Muscle of leg (tissue), 3 donors: ENCODE measurements at regions not wholly inside any gene's neighbourhood (a gene's known extent, or its start where the extent isn't known, plus 50 kb on each side); places are given as distances from the start of the nearest gene placed in this dataset.

Experiments used
- DNase-seq: peaks from one replicate; pipeline ENCODE4 v3.0.0; 2013
- H3K27ac ChIP-seq: one replicate; pipeline ENCODE4 v1.5.1; 2013; ENCODE audit warnings: mild to moderate bottlenecking, low read length, control low read depth
- H3K27me3 ChIP-seq: one replicate; pipeline ENCODE4 v1.6.1; 2013; ENCODE audit warnings: low read length; ENCODE audit not compliant: control insufficient read depth, insufficient read depth
- H3K36me3 ChIP-seq: one replicate; pipeline ENCODE4 v1.6.1; 2013; ENCODE audit warnings: low read length; ENCODE audit not compliant: control insufficient read depth, insufficient read depth
- H3K4me1 ChIP-seq: one replicate; pipeline ENCODE4 v1.6.1; 2013; ENCODE audit warnings: low read length; ENCODE audit not compliant: control insufficient read depth, insufficient read depth
- H3K4me3 ChIP-seq: one replicate; pipeline ENCODE4 v1.5.1; 2013; ENCODE audit warnings: low read length, control low read depth
- H3K9me3 ChIP-seq: replicated peaks from 2 replicates; pipeline ENCODE4 v1.6.1; 2013; ENCODE audit warnings: low read depth, low read length; ENCODE audit not compliant: control insufficient read depth
- WGBS: methylation state at CpG from one replicate; pipeline ENCODE4 v1.1.5; 2013; ENCODE audit warnings: missing lambda C conversion rate; ENCODE audit not compliant: insufficient coverage; 5-methylcytosine and 5-hydroxymethylcytosine counted together

DNA sequence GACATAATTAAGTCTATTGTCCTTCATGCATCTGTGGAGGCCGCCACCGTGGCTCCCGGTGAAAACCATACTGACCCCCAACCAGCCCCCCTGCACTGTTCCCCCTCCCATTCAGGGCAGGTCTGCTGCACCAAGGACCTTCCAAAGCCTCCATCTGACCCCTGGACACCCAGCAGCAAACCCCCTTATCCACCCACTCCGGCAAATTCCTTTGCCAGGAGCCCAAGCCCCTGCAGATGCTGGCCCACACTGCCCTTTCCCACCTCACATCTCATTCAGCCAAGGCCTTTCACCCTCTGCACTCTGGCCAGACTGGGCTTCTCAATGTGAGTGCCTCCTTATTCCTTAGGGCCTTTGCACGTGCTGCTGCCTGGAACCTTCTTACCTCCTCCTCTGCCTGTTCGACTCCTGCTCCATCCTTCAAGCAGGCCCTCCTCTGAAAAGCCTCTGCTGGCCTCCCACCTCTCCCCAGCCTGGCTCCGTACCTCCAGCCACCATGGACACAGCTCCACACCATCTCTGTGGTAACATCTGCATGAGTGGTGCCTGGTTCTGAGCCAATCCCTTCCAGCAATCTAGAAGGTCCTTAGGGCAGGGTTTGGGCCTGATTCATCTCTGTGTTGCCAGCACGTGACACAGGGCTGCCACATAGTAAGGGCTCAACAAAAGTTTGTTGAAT, 230.7 kb downstream of the BCL11B start:
- no peak for DNase-seq
- Histone ChIP-seq H3K27ac (no peak overlapping the region), H3K4me3 (no peak overlapping the region), H3K27me3 (peaks cover 2% of the 10 kb centered on the region), H3K36me3 (no peaks in the 10 kb centered on the region), H3K9me3 (no peaks in the 10 kb centered on the region), H3K4me1 (peaks cover 18% of the 10 kb centered on the region)
- WGBS = 88% methylated on average over 8 of the region's 8 CpGs

DNA sequence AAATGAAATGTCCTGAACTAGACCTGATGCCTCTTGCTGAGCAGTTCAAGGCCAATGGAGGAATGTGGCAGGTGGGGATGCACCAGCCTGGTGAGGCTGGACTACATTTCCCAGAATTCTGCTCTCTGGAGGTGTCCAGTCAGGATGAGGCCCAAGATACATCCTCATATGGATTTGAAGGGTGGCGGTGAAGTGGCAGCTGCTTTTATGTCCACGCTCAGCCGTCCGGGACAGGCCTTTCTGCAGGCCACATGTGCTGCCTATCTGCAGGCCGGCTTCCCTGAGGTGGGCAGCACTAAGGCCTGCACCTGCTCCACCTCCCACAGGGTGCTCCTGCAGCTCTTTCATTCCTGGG, 230.2 kb downstream of the BCL11B start:
- H3K27me3 ChIP-seq = peaks cover 2% of the 10 kb centered on the region
- DNase-seq = no peak
- WGBS = 85% methylated on average over 5 of the region's 5 CpGs
- no peak overlapping the region for H3K27ac ChIP-seq
- no peak overlapping the region for H3K4me3 ChIP-seq
- no peaks in the 10 kb centered on the region for H3K36me3 ChIP-seq
- no peaks in the 10 kb centered on the region for H3K9me3 ChIP-seq
- peaks cover 13% of the 10 kb centered on the region for H3K4me1 ChIP-seq

DNA sequence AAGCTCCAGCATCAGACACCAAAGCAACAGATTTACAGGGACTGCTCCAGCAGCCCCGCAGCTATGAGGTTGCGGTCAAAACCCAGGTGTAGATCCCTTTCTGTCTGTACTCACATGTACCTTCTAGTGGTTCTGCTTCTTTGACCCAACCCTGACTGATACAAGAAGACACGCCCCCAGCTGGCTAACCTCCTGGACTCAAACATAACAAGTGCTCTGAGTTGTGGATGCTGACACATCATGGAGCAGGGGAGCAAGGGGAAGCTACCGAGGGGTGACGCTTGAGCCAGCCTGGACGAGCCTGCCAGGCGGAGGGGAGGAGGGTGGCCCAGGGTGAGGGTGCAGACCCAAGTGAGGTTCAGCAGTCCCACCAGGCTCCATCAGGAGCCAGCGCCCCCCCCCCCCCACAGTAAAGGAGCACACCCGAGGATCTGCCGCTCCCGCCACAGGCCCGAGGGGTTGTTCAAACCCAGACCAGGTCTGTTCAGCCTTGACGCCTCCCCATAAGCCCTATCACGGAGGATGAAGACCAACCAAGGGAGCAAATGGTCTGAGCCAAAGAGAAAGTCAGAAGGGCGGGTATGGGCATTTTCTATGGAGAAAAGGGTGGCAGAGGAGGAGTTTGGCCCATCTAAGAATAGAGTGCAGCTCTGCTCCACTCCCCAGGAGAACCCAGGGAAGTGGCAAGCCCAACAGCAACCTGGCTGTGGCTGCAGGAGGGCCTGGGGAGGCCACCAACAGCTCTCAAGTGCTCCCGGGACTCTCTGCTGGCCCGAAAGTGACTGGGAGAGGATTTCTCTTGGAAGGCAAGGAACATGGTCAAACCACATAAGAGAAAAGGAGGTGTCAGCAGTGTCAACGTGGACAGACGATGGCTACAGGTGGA, 229.4 kb downstream of the BCL11B start:
- Histone ChIP-seq H3K9me3 (no peaks in the 10 kb centered on the region), H3K27ac (peak overlapping the region; percentile 3), H3K27me3 (peaks cover 2% of the 10 kb centered on the region), H3K4me3 (no peak overlapping the region), H3K4me1 (peaks cover 19% of the 10 kb centered on the region), H3K36me3 (no peaks in the 10 kb centered on the region)
- 85% methylated on average over 9 of the region's 19 CpGs for WGBS
- no peak for DNase-seq

DNA sequence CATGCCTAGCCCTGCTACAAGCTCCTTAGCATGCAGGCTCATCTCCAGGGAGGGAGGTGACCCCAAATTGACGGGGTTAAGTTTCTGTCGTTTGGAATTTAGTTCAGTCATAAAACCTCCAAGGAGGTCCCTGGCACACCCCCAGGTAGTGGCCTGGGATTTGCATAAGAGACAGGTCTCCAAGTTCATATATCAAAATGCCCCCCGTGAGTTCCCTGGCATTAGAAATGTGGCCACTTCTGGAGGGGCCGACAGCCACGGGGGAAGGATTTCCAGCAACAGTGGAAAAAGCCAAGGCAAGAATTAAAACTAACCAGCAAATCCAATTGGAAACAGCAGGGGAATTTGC, 228.8 kb downstream of the BCL11B start:
- Histone ChIP-seq H3K27me3 (peaks cover 2% of the 10 kb centered on the region), H3K4me3 (no peak overlapping the region), H3K4me1 (peaks cover 19% of the 10 kb centered on the region), H3K36me3 (no peaks in the 10 kb centered on the region), H3K27ac (peak overlapping the region; percentile 3), H3K9me3 (no peaks in the 10 kb centered on the region)
- WGBS = 0% methylated on average over 1 of the region's 5 CpGs
- no peak for DNase-seq

DNA sequence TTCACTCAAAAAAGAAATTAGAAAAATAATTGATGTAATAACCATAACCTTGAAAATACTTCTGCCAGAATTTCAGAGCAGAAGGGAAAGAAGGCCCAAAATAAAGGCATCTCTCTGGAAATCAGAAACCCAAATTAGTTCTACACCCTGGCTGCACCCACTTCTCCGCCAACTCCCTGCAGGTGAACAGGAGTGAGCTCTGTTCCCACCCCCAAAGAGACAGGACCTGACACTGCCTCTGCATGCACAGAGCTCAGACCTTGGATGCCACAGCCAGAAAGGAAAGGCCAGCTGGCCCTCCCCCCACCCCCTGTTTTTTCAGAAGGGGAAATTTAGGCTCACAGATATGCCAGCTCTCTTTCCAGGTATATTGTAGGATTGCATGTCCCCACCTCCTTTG, 228.2 kb downstream of the BCL11B start:
- no peaks in the 10 kb centered on the region for H3K9me3 ChIP-seq
- H3K27ac ChIP-seq = no peak overlapping the region
- peaks cover 19% of the 10 kb centered on the region for H3K4me1 ChIP-seq
- DNase-seq = no peak
- H3K36me3 ChIP-seq = no peaks in the 10 kb centered on the region
- no peaks in the 10 kb centered on the region for H3K27me3 ChIP-seq
- H3K4me3 ChIP-seq = no peak overlapping the region
- 57% methylated on average over 1 of the region's 1 CpG for WGBS

DNA sequence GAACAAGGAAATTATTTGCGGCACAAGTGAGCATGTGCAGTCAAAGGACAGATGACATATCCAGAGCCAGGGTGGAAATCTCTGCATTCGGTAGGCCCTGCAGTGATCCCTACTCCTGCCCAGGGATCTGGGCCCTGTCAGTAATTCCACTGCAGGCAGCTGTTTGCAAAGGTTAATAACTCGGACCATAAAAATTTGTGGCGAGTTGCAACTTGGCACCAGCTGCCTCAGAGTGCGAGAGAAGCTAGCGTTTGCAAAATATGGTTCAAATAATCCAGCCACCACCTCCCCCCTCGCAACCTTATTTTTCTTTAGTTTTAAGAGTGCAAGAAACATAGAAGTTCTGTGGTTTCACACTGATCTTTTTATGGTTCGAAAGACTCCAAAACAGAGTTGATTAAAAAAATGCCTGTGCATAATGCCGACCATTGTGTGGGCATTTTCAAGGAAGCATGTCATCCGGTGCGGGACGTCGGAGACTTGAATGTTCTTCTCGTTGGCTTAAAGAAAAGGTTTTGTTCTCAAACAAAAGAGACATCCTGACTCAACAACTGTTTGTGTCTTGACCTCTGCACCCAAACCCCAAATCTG, 224.5 kb downstream of the BCL11B start:
- Histone ChIP-seq H3K36me3 (no peaks in the 10 kb centered on the region), H3K27ac (no peak overlapping the region), H3K4me1 (peaks cover 19% of the 10 kb centered on the region), H3K4me3 (no peak overlapping the region), H3K9me3 (no peaks in the 10 kb centered on the region), H3K27me3 (no peaks in the 10 kb centered on the region)
- 38% methylated on average over 4 of the region's 14 CpGs for WGBS
- DNase-seq = peak; percentile 62

DNA sequence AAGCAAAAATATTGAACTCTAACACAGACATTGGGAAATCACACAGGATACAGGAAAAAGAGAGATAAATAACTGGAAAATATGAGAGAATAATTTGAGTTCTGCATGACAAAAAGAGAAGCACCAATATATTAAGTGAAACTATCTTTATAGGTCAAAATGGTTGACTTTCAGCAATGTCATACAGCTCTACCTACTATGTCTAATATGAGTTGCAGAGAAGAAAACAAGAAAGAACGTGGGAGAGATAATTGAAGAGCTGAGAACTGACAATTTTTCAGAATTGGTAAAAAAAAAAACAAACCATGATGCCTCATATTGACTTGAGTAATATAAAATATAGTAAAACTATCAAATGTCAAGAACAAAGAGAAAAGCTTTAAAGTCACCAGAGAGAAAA, 221.7 kb downstream of the BCL11B start:
- no peak overlapping the region for H3K4me3 ChIP-seq
- DNase-seq = no peak
- H3K9me3 ChIP-seq = peaks cover 8% of the 10 kb centered on the region
- no peaks in the 10 kb centered on the region for H3K36me3 ChIP-seq
- no CpG with 5 or more reads among the region's 1 CpG for WGBS
- no peak overlapping the region for H3K27ac ChIP-seq
- no peaks in the 10 kb centered on the region for H3K27me3 ChIP-seq
- peaks cover 6% of the 10 kb centered on the region for H3K4me1 ChIP-seq

DNA sequence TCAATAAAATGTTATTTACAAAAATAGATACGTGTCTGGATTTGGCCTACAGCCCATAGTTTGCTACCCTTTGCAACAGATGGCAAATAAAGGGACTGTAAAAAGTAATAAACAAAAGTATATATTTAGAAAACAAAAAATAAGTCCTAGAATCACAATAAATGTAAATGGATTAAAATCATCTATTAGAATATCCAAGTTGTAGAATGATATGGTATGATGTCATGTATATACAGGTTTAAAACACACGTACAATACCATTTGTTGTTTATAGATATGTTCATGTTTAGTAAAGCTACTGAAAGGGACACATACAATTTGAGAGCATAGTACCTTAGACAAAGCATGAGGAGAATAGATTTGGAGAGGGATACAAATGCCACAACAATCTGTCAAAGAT, 219.5 kb downstream of the BCL11B start:
- Histone ChIP-seq H3K4me3 (no peak overlapping the region), H3K27ac (no peak overlapping the region), H3K9me3 (peaks cover 10% of the 10 kb centered on the region), H3K36me3 (no peaks in the 10 kb centered on the region), H3K4me1 (peaks cover under 1% of the 10 kb centered on the region), H3K27me3 (no peaks in the 10 kb centered on the region)
- DNase-seq = no peak
- no CpG with 5 or more reads among the region's 2 CpGs for WGBS

DNA sequence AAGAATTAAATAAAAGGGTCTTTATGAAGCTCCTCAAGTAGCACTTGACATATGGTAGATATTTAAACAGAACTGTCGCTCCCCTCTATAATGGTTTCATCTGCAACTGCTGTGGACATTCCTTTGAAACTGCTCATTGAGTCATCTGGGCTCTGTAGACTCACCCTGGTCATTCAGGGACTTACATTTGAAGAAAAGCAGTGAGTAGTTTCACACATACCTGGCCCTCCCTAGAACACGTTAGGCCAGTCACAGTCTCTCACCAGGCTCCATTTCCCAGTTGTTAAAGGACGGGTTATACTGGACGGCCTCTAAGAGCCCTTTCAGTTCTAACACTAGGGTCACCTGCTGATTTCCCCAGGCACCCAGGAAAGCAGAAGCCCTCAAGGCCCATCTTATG, 217.0 kb downstream of the BCL11B start:
- Histone ChIP-seq H3K27me3 (no peaks in the 10 kb centered on the region), H3K4me3 (no peak overlapping the region), H3K27ac (no peak overlapping the region), H3K9me3 (peaks cover 11% of the 10 kb centered on the region), H3K36me3 (no peaks in the 10 kb centered on the region), H3K4me1 (no peaks in the 10 kb centered on the region)
- no peak for DNase-seq
- 69% methylated on average over 3 of the region's 4 CpGs for WGBS

DNA sequence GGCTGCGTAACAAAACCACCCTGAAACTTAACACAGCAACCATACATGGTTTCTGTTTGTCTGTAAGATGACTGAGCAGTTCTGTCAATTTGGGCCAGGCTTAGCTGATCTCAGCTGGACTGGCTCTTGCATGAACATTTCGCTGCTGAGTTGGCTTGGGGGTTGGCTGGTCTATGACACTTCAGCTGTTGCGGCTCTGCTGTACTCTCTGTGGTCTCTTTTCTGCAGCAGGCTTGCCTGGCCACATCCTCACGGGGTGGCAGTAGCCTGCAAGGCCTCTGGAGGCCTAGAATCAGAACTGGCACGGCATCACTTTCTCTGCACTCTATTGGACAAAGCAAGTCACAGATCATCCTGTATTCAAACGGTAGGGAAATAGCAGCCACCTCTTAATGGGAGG, 216.2 kb downstream of the BCL11B start:
- Histone ChIP-seq H3K4me1 (no peaks in the 10 kb centered on the region), H3K4me3 (no peak overlapping the region), H3K36me3 (no peaks in the 10 kb centered on the region), H3K27ac (no peak overlapping the region), H3K27me3 (no peaks in the 10 kb centered on the region), H3K9me3 (peaks cover 11% of the 10 kb centered on the region)
- 82% methylated on average over 2 of the region's 6 CpGs for WGBS
- DNase-seq = peak; percentile 20
